ENCODE measurements at regions not wholly inside any gene's neighbourhood (a gene's known extent, or its start where the extent isn't known, plus 50 kb on each side); places are given as distances from the start of the nearest gene placed in this dataset.

DNA sequence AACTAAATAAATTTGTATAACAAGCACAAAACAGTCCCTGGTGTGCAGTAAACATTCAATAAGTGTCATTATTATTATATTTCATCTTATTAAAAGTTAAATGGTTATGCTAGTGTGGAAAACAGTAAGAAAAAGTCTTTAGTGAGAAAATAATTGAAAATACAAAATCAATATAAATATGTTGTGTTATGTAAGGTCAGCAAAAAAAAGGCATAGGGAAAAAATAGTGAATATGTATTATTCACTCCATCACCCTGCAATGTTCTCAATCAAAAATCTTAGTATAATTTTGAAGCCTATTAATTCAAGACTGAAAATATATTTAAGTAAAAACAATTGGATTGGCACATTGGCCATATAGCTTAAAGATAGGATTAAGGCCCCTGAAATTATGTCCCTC lies 63.3 kb upstream of the KCNMB2 start:
- FAIRE-seq (no peak), DNase-seq (no peak)
- Histone ChIP-seq H3K36me3 (ENCODE audit: control insufficient read depth in 3 of 3, insufficient read depth in 2 of 3, low read depth in 1 of 3, low read length in 3 of 3) (no peaks in the 10 kb centered on the region), H3K4me1 (ENCODE audit: control insufficient read depth in 3 of 3, insufficient read depth in 2 of 3, low read depth in 1 of 3, low read length in 2 of 3) (no peaks in the 10 kb centered on the region), H3K27ac (ENCODE audit: low read depth in 1 of 3, low read length in 2 of 3) (no peak overlapping the region), H3K9me3 (ENCODE audit: control insufficient read depth in 2 of 2, insufficient read depth in 1 of 2, low read depth in 1 of 2, low read length in 1 of 2) (no peaks in the 10 kb centered on the region), H3K27me3 (ENCODE audit: control insufficient read depth in 3 of 3, insufficient read depth in 3 of 3, low read length in 3 of 3) (no peaks in the 10 kb centered on the region), H3K4me3 (ENCODE audit: low read depth in 1 of 3, low read length in 3 of 3) (no peak overlapping the region)

DNA sequence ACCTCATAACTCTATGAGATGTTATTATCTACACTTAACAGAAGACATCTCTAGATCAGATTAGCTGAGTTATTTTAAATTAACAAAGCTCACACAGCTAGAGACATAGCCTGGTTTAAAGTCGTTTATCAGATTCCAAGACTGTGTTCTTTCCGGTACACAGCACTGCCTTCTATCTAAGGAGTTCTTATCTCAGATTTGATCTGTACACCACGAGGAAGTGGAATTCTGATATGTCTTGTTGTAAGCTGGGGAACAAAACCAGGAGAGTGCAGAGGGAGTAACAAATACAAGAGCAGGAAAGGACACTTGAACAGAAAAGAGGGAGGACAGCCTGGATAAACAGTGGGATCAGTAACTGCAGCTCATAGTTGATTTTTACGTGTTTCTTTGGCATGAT lies 61.7 kb upstream of the KCNMB2 start:
- H3K4me3 ChIP-seq (ENCODE audit: low read depth in 1 of 3, low read length in 3 of 3): no peak overlapping the region
- 19 to 36% (median 27%) methylated on average over 4 of the region's 4 CpGs for WGBS, 3 donors
- no peaks in the 10 kb centered on the region for H3K27me3 ChIP-seq (ENCODE audit: control insufficient read depth in 3 of 3, insufficient read depth in 3 of 3, low read length in 3 of 3)
- H3K27ac ChIP-seq (ENCODE audit: low read depth in 1 of 3, low read length in 2 of 3): no peak overlapping the region
- no peaks in the 10 kb centered on the region for H3K36me3 ChIP-seq (ENCODE audit: control insufficient read depth in 3 of 3, insufficient read depth in 2 of 3, low read depth in 1 of 3, low read length in 3 of 3)
- FAIRE-seq (no peak), DNase-seq (no peak)
- H3K4me1 ChIP-seq (ENCODE audit: control insufficient read depth in 3 of 3, insufficient read depth in 2 of 3, low read depth in 1 of 3, low read length in 2 of 3): no peaks in the 10 kb centered on the region
- H3K9me3 ChIP-seq (ENCODE audit: control insufficient read depth in 2 of 2, insufficient read depth in 1 of 2, low read depth in 1 of 2, low read length in 1 of 2): no peaks in the 10 kb centered on the region

DNA sequence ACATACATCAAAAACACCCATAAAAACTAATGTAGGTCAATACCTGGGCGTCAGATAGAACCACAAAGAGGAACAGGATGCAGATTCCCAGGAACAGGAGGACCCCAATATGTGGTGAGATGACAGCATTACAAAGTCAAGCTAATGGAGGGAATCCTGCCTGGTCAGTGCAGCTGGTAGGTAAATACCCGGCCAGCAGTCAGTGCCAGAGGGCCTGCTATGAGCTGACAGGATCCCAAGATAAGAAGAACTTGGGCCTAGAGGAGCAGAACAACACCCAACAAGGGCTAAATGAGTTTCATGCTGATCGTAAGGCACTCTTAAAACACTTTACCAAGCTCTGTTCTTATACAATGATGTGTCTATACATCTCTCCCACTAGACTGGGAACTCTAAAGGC lies 61.2 kb upstream of the KCNMB2 start:
- no peaks in the 10 kb centered on the region for H3K9me3 ChIP-seq (ENCODE audit: control insufficient read depth in 2 of 2, insufficient read depth in 1 of 2, low read depth in 1 of 2, low read length in 1 of 2)
- H3K4me1 ChIP-seq (ENCODE audit: control insufficient read depth in 3 of 3, insufficient read depth in 2 of 3, low read depth in 1 of 3, low read length in 2 of 3): no peaks in the 10 kb centered on the region
- no peak overlapping the region for H3K27ac ChIP-seq (ENCODE audit: low read depth in 1 of 3, low read length in 2 of 3)
- DNase-seq (no peak), FAIRE-seq (no peak)
- no peak overlapping the region for H3K4me3 ChIP-seq (ENCODE audit: low read depth in 1 of 3, low read length in 3 of 3)
- WGBS, 3 donors: 71 to 78% (median 73%) methylated on average over 3 of the region's 3 CpGs
- H3K27me3 ChIP-seq (ENCODE audit: control insufficient read depth in 3 of 3, insufficient read depth in 3 of 3, low read length in 3 of 3): no peaks in the 10 kb centered on the region
- no peaks in the 10 kb centered on the region for H3K36me3 ChIP-seq (ENCODE audit: control insufficient read depth in 3 of 3, insufficient read depth in 2 of 3, low read depth in 1 of 3, low read length in 3 of 3)

DNA sequence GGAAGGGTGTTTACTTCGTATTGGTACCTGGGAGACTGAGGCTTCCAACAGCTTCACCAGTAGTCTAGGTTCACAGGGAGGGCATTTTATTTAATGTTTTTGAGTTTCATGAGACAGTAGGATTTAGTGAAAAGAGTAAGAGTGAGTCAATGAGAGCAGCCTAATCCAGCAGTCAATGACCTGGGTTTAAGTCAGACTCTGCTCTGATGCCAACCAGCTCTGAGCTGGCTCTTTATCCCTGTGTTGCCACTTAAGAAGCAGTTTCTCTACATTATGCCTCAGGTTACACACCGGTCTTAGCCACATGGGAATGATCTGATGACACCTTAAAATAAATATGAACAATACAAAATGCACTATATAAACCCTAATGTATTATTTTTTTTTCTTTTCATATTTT lies 59.4 kb upstream of the KCNMB2 start:
- 82 to 86% (median 83%) methylated on average over 2 of the region's 2 CpGs for WGBS, 3 donors
- no peak for DNase-seq
- FAIRE-seq: no peak
- no peak overlapping the region for H3K27ac ChIP-seq (ENCODE audit: low read depth in 1 of 3, low read length in 2 of 3)
- H3K4me3 ChIP-seq (ENCODE audit: low read depth in 1 of 3, low read length in 3 of 3): no peak overlapping the region
- no peaks in the 10 kb centered on the region for H3K4me1 ChIP-seq (ENCODE audit: control insufficient read depth in 3 of 3, insufficient read depth in 2 of 3, low read depth in 1 of 3, low read length in 2 of 3)
- H3K27me3 ChIP-seq (ENCODE audit: control insufficient read depth in 3 of 3, insufficient read depth in 3 of 3, low read length in 3 of 3): no peaks in the 10 kb centered on the region
- H3K36me3 ChIP-seq (ENCODE audit: control insufficient read depth in 3 of 3, insufficient read depth in 2 of 3, low read depth in 1 of 3, low read length in 3 of 3): no peaks in the 10 kb centered on the region
- H3K9me3 ChIP-seq (ENCODE audit: control insufficient read depth in 2 of 2, insufficient read depth in 1 of 2, low read depth in 1 of 2, low read length in 1 of 2): no peaks in the 10 kb centered on the region

DNA sequence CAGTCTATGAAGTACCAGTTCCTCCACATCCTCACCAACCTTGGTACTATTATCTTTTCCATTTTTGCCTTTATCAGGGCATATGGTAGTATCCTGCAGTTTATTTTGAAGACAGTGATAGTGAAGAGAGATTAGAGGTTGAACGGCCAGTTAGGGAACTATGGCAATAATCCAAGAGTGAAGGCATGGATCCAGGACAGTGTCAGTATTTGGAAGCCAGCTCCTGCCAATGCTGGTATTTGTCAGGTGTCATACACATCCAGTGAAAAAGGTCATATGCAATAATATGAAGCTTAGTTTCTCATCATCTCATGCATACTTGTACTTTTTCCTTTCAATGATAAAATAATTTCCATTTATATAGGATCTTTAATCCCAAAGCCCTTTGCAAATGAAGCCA lies 56.8 kb upstream of the KCNMB2 start:
- DNase-seq: no peak
- Histone ChIP-seq H3K27me3 (ENCODE audit: control insufficient read depth in 3 of 3, insufficient read depth in 3 of 3, low read length in 3 of 3) (no peaks in the 10 kb centered on the region), H3K4me3 (ENCODE audit: low read depth in 1 of 3, low read length in 3 of 3) (no peak overlapping the region), H3K27ac (ENCODE audit: low read depth in 1 of 3, low read length in 2 of 3) (no peak overlapping the region), H3K4me1 (ENCODE audit: control insufficient read depth in 3 of 3, insufficient read depth in 2 of 3, low read depth in 1 of 3, low read length in 2 of 3) (no peaks in the 10 kb centered on the region), H3K36me3 (ENCODE audit: control insufficient read depth in 3 of 3, insufficient read depth in 2 of 3, low read depth in 1 of 3, low read length in 3 of 3) (no peaks in the 10 kb centered on the region), H3K9me3 (ENCODE audit: control insufficient read depth in 2 of 2, insufficient read depth in 1 of 2, low read depth in 1 of 2, low read length in 1 of 2) (no peaks in the 10 kb centered on the region)
- no peak for FAIRE-seq
- WGBS, 3 donors: 11 to 36% (median 19%) methylated on average over 1 of the region's 1 CpG

DNA sequence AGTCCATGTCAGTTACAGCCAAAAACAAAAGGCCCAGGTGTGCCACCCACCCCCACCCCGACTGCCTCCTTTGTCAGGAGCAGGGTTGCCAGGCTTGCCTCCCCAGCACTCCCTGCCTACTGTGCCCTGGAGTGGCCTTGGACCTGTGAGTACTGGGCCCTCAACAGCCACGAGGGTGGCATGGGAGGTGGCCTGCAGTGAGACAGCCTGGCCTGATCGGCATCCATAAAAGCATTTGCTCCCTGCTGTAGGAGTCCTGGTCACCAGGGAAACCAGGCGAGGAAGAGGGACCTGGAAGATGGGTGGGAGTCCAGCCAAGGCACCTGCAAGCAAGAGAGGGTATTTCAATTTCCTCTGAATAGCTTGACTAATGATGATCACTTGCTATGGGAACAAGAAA lies 56.4 kb upstream of the KCNMB2 start:
- no peak overlapping the region for H3K4me3 ChIP-seq (ENCODE audit: low read depth in 1 of 3, low read length in 3 of 3)
- H3K4me1 ChIP-seq (ENCODE audit: control insufficient read depth in 3 of 3, insufficient read depth in 2 of 3, low read depth in 1 of 3, low read length in 2 of 3): no peaks in the 10 kb centered on the region
- H3K27ac ChIP-seq (ENCODE audit: low read depth in 1 of 3, low read length in 2 of 3): no peak overlapping the region
- no peaks in the 10 kb centered on the region for H3K9me3 ChIP-seq (ENCODE audit: control insufficient read depth in 2 of 2, insufficient read depth in 1 of 2, low read depth in 1 of 2, low read length in 1 of 2)
- 50 to 65% (median 55%) methylated on average over 4 of the region's 4 CpGs for WGBS, 3 donors
- no peaks in the 10 kb centered on the region for H3K27me3 ChIP-seq (ENCODE audit: control insufficient read depth in 3 of 3, insufficient read depth in 3 of 3, low read length in 3 of 3)
- no peaks in the 10 kb centered on the region for H3K36me3 ChIP-seq (ENCODE audit: control insufficient read depth in 3 of 3, insufficient read depth in 2 of 3, low read depth in 1 of 3, low read length in 3 of 3)
- FAIRE-seq (no peak), DNase-seq (no peak)

DNA sequence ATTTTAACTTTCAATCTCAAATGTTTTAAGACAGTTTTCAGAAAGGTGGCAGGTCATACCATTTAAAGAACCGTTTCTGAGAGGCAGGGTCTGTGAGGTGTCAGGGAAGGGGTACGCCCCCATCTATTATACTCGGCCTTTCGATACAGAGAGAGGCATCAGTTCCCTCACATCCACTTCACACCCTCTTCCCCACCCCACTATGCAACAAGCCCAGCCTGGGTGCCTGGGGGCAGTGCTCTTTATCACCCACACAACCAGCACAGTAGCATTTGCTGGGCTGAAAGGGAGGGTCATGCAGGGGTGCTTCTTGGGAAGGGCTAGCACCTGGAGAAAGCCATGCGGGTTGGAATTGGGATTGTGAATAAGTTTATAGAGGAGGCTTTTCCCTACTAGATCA lies 56.0 kb upstream of the KCNMB2 start:
- Histone ChIP-seq H3K9me3 (ENCODE audit: control insufficient read depth in 2 of 2, insufficient read depth in 1 of 2, low read depth in 1 of 2, low read length in 1 of 2) (no peaks in the 10 kb centered on the region), H3K4me1 (ENCODE audit: control insufficient read depth in 3 of 3, insufficient read depth in 2 of 3, low read depth in 1 of 3, low read length in 2 of 3) (no peaks in the 10 kb centered on the region), H3K36me3 (ENCODE audit: control insufficient read depth in 3 of 3, insufficient read depth in 2 of 3, low read depth in 1 of 3, low read length in 3 of 3) (no peaks in the 10 kb centered on the region), H3K27ac (ENCODE audit: low read depth in 1 of 3, low read length in 2 of 3) (no peak overlapping the region), H3K27me3 (ENCODE audit: control insufficient read depth in 3 of 3, insufficient read depth in 3 of 3, low read length in 3 of 3) (no peaks in the 10 kb centered on the region), H3K4me3 (ENCODE audit: low read depth in 1 of 3, low read length in 3 of 3) (no peak overlapping the region)
- DNase-seq (no peak), FAIRE-seq (no peak)
- 83 to 87% (median 87%) methylated on average over 5 of the region's 5 CpGs for WGBS, 3 donors

DNA sequence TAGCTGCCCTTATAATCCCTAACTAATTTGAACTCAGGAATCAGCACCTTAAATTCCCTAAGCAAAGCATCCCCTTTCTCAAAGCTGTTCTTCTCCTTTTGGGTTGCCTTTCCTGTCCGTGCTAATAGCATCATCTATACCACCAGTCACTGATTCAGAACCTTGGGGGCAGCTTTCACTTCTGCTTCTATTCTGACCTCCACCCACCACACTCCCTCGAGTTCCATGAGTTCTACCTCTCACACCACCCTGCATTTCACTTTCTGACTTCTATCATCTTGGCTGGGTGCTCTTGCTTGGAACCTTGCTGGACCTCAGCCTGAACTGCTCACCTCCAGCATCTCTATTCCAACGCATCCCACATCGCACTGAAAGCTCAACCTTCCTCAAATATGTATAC lies 55.4 kb upstream of the KCNMB2 start:
- no peaks in the 10 kb centered on the region for H3K27me3 ChIP-seq (ENCODE audit: control insufficient read depth in 3 of 3, insufficient read depth in 3 of 3, low read length in 3 of 3)
- H3K4me1 ChIP-seq (ENCODE audit: control insufficient read depth in 3 of 3, insufficient read depth in 2 of 3, low read depth in 1 of 3, low read length in 2 of 3): no peaks in the 10 kb centered on the region
- FAIRE-seq: no peak
- no peaks in the 10 kb centered on the region for H3K36me3 ChIP-seq (ENCODE audit: control insufficient read depth in 3 of 3, insufficient read depth in 2 of 3, low read depth in 1 of 3, low read length in 3 of 3)
- no peak for DNase-seq
- H3K9me3 ChIP-seq (ENCODE audit: control insufficient read depth in 2 of 2, insufficient read depth in 1 of 2, low read depth in 1 of 2, low read length in 1 of 2): no peaks in the 10 kb centered on the region
- no peak overlapping the region for H3K4me3 ChIP-seq (ENCODE audit: low read depth in 1 of 3, low read length in 3 of 3)
- no peak overlapping the region for H3K27ac ChIP-seq (ENCODE audit: low read depth in 1 of 3, low read length in 2 of 3)
- 68 to 76% (median 74%) methylated on average over 4 of the region's 4 CpGs for WGBS, 3 donors

DNA sequence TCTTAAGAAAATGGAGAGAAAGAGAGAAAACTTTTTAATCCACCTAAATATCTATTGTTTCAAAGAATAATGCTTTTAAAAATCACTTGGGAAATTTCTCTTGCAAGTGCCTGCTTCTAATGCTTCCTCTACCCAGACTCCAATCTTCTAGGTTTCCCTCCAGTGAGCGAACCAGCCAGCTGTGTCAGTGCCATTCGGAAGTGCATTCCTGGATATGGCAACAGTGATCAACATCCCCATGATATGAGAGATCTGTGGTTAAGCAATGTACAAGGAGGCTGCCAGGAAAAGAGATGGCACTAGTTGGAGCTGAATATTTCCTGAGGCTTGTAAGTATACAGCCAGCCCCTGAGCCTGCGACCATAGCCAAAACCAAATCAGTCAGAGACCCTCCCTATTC lies 53.3 kb upstream of the KCNMB2 start:
- no peak overlapping the region for H3K27ac ChIP-seq (ENCODE audit: low read depth in 1 of 3, low read length in 2 of 3)
- H3K27me3 ChIP-seq (ENCODE audit: control insufficient read depth in 3 of 3, insufficient read depth in 3 of 3, low read length in 3 of 3): no peaks in the 10 kb centered on the region
- H3K36me3 ChIP-seq (ENCODE audit: control insufficient read depth in 3 of 3, insufficient read depth in 2 of 3, low read depth in 1 of 3, low read length in 3 of 3): no peaks in the 10 kb centered on the region
- no peak overlapping the region for H3K4me3 ChIP-seq (ENCODE audit: low read depth in 1 of 3, low read length in 3 of 3)
- no peaks in the 10 kb centered on the region for H3K9me3 ChIP-seq (ENCODE audit: control insufficient read depth in 2 of 2, insufficient read depth in 1 of 2, low read depth in 1 of 2, low read length in 1 of 2)
- WGBS, 3 donors: 89 to 94% (median 90%) methylated on average over 3 of the region's 3 CpGs
- no peak for FAIRE-seq
- no peaks in the 10 kb centered on the region for H3K4me1 ChIP-seq (ENCODE audit: control insufficient read depth in 3 of 3, insufficient read depth in 2 of 3, low read depth in 1 of 3, low read length in 2 of 3)
- DNase-seq: no peak

Measured in small intestine (tissue), 7 donors.